HFFc6 (cell line): ENCODE measurements at regions not wholly inside any gene's neighbourhood (a gene's known extent, or its start where the extent isn't known, plus 50 kb on each side); places are given as distances from the start of the nearest gene placed in this dataset.
A peak's percentile ranks its signal among the peaks of the same experiment; 100 is the strongest.

ENCODE experiments used
- DNase-seq: peaks from one replicate; pipeline ENCODE4 v3.0.0-alpha.2; 2018
- H3K27ac Mint-ChIP-seq: 2 replicates; pipeline ENCODE4 v1.8.0; 2020; ENCODE audit warnings: mild to moderate bottlenecking, mixed read lengths
- H3K27me3 Mint-ChIP-seq: 2 replicates; pipeline ENCODE4 v1.8.0; 2021; ENCODE audit warnings: mild to moderate bottlenecking, moderate library complexity, mixed read lengths; ENCODE audit not compliant: insufficient read depth
- H3K36me3 Mint-ChIP-seq: 2 replicates; pipeline ENCODE4 v1.8.0; 2021; ENCODE audit warnings: low read depth, mixed read lengths
- H3K4me1 Mint-ChIP-seq: 2 replicates; pipeline ENCODE4 v1.8.0; 2020; ENCODE audit warnings: low read depth, mixed read lengths
- H3K4me3 Mint-ChIP-seq: 2 replicates; pipeline ENCODE4 v1.8.0; 2020; ENCODE audit warnings: mild to moderate bottlenecking, moderate library complexity, mixed read lengths
- H3K9me3 Mint-ChIP-seq: 2 replicates; pipeline ENCODE4 v1.8.0; 2020; ENCODE audit warnings: mild to moderate bottlenecking, mixed read lengths
- TF ChIP-seq, protein P1 (sequence below): fragments of 200-600 bp; sonication (generic); IDR thresholded peaks from 2 replicates; pipeline ENCODE4 v1.5.0; 2021; ENCODE audit warnings: antibody characterized with exemption, mild to moderate bottlenecking

- Mint-ChIP-seq H3K4me3 (no peak overlapping the region), H3K27me3 (no peaks in the 10 kb centered on the region), H3K36me3 (no peaks in the 10 kb centered on the region), H3K27ac (no peak overlapping the region), H3K4me1 (peaks cover 23% of the 10 kb centered on the region), H3K9me3 (no peaks in the 10 kb centered on the region)
- TF ChIP-seq, protein P1, sequence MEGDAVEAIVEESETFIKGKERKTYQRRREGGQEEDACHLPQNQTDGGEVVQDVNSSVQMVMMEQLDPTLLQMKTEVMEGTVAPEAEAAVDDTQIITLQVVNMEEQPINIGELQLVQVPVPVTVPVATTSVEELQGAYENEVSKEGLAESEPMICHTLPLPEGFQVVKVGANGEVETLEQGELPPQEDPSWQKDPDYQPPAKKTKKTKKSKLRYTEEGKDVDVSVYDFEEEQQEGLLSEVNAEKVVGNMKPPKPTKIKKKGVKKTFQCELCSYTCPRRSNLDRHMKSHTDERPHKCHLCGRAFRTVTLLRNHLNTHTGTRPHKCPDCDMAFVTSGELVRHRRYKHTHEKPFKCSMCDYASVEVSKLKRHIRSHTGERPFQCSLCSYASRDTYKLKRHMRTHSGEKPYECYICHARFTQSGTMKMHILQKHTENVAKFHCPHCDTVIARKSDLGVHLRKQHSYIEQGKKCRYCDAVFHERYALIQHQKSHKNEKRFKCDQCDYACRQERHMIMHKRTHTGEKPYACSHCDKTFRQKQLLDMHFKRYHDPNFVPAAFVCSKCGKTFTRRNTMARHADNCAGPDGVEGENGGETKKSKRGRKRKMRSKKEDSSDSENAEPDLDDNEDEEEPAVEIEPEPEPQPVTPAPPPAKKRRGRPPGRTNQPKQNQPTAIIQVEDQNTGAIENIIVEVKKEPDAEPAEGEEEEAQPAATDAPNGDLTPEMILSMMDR, result no peak
- no peak for DNase-seq
These were observed 76.9 kb upstream of the ADAMTSL1 start for GRCh38 chr9:18397076-18397475.

DNA sequence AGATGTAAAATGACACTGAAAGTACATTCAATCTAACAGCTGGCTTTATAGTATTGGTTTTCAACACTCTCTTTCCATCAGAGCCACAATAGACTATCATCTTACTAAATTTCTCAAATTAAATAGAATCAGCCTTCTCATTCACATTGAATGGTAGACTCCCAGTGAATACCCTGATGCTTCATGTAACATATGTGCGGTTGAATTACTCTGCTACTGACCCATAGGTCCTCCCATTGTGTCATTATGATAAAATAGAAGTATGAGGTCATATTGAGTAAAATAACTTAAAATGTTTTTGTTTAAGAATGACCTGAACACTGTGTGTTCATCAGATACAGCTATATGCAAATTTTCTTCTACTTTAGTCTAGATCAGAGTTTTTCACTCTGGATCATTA, 75.9 kb upstream of the ADAMTSL1 start:
- H3K9me3 Mint-ChIP-seq, result no peaks in the 10 kb centered on the region
- H3K27ac Mint-ChIP-seq, result no peak overlapping the region
- H3K27me3 Mint-ChIP-seq, result no peaks in the 10 kb centered on the region
- no peak overlapping the region for H3K4me3 Mint-ChIP-seq
- peaks cover 15% of the 10 kb centered on the region for H3K4me1 Mint-ChIP-seq
- H3K36me3 Mint-ChIP-seq, result no peaks in the 10 kb centered on the region
- TF ChIP-seq, protein P1, result no peak
- DNase-seq, result no peak

GRCh38 chr9:18404434-18405029, 69.4 kb upstream of the ADAMTSL1 start:
- no peaks in the 10 kb centered on the region for H3K9me3 Mint-ChIP-seq
- no peaks in the 10 kb centered on the region for H3K36me3 Mint-ChIP-seq
- no peak for DNase-seq
- no peak overlapping the region for H3K4me3 Mint-ChIP-seq
- no peaks in the 10 kb centered on the region for H3K27me3 Mint-ChIP-seq
- H3K27ac Mint-ChIP-seq, result no peak overlapping the region; the same call in 1 of the 2 replicates
- TF ChIP-seq, protein P1, result no peak
- peaks cover 24% of the 10 kb centered on the region for H3K4me1 Mint-ChIP-seq

- no peaks in the 10 kb centered on the region for H3K9me3 Mint-ChIP-seq
These were observed 68.7 kb upstream of the ADAMTSL1 start for GRCh38 chr9:18405240-18405639.

GRCh38 chr9:18410983-18411382, 63.0 kb upstream of the ADAMTSL1 start:
- no peaks in the 10 kb centered on the region for H3K36me3 Mint-ChIP-seq
- H3K27me3 Mint-ChIP-seq, result 0 out of 2 replicates have a peak, but pooled peaks cover 1% of the 10 kb centered on the region
- no peaks in the 10 kb centered on the region for H3K9me3 Mint-ChIP-seq
- H3K4me1 Mint-ChIP-seq, result peaks cover 7% of the 10 kb centered on the region; the same call in 1 of the 2 replicates
- DNase-seq, result no peak
- TF ChIP-seq, protein P1, result no peak
- no peak overlapping the region for H3K4me3 Mint-ChIP-seq
- H3K27ac Mint-ChIP-seq, result no peak overlapping the region

More at GRCh38 chr9:18405240-18405639, 68.7 kb upstream of the ADAMTSL1 start:
- Mint-ChIP-seq H3K27me3 (no peaks in the 10 kb centered on the region), H3K36me3 (no peaks in the 10 kb centered on the region), H3K27ac (no peak overlapping the region), H3K4me3 (no peak overlapping the region), H3K4me1 (peaks cover 24% of the 10 kb centered on the region)
- DNase-seq, result peak; percentile 23
- TF ChIP-seq, protein P1, result no peak

DNA sequence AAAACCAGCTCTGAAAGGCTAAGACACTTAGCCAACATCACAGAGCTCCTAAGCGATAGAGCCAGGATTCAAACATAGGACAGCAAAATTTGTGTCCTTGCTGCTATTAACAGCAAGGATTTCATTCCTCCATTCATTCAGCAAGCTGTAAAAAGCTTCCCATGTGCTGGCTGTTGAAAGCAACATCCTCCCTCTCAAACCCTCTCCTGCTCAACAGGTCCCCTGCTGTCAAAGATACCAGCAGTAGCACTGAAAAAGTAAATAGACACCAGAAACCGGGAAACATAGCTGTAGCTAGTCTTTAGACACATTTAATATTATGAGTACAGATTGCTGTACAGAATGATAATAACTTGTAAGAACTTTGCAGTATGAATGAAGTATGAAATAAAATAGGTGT, 52.6 kb upstream of the ADAMTSL1 start:
- Mint-ChIP-seq H3K4me3 (no peak overlapping the region), H3K9me3 (no peaks in the 10 kb centered on the region), H3K27me3 (peaks cover 4% of the 10 kb centered on the region), H3K36me3 (no peaks in the 10 kb centered on the region), H3K27ac (no peak overlapping the region), H3K4me1 (peaks cover 16% of the 10 kb centered on the region)
- no peak for DNase-seq
- TF ChIP-seq, protein P1, result no peak
